ENCODE measurements at regions not wholly inside any gene's neighbourhood (a gene's known extent, or its start where the extent isn't known, plus 50 kb on each side); places are given as distances from the start of the nearest gene placed in this dataset.

GRCh38 chr5:142445266-142445665 lies 120.4 kb upstream of the SPRY4 start:
- POLR2A ChIA-PET, result interaction anchor here (0.7 kb wide), 1 partner anchor 27 kb away, joined by 3 read pairs; no protein-coding TSS in a partner anchor
- BruUV-seq (replicated peaks), result no TSS peak
- TF ChIP-seq CTCF (IDR thresholded peaks at IDR 0.05; ENCODE audit: unreplicated experiment), result no peak

GRCh38 chr5:142441616-142442015 lies 116.8 kb upstream of the SPRY4 start:
- Mint-ChIP-seq H3K36me3 (ENCODE audit: insufficient read depth, unreplicated experiment) (no peaks in the 10 kb centered on the region), H3K4me1 (ENCODE audit: insufficient read depth, unreplicated experiment) (peaks cover 10% of the 10 kb centered on the region), H3K9me3 (ENCODE audit: unreplicated experiment) (no peaks in the 10 kb centered on the region), H3K4me3 (ENCODE audit: unreplicated experiment) (no peak overlapping the region), H3K27ac (ENCODE audit: low read depth, unreplicated experiment) (no peak overlapping the region), H3K27me3 (ENCODE audit: insufficient read depth, unreplicated experiment) (no peaks in the 10 kb centered on the region)
- TF ChIP-seq CTCF (IDR thresholded peaks at IDR 0.05; ENCODE audit: unreplicated experiment), result no peak
- intact Hi-C loops (cut with micrococcal nuclease), result no loop called here
- ChIA-PET POLR2A (interaction anchor here (0.9 kb wide), 1 partner anchor 26 kb away, joined by 3 read pairs; no protein-coding TSS in a partner anchor), CTCF (no interaction called here)
- DNase-seq (ENCODE audit: unreplicated experiment), result no peak
- no TSS peak for BruUV-seq (replicated peaks)

More at GRCh38 chr5:142445266-142445665, 120.4 kb upstream of the SPRY4 start:
- peaks cover 15% of the 10 kb centered on the region for H3K9me3 Mint-ChIP-seq (ENCODE audit: unreplicated experiment)
- peaks cover 12% of the 10 kb centered on the region for H3K4me1 Mint-ChIP-seq (ENCODE audit: insufficient read depth, unreplicated experiment)
- DNase-seq (ENCODE audit: unreplicated experiment), result no peak
- H3K36me3 Mint-ChIP-seq (ENCODE audit: insufficient read depth, unreplicated experiment), result no peaks in the 10 kb centered on the region
- CTCF ChIA-PET, result no interaction called here
- H3K27ac Mint-ChIP-seq (ENCODE audit: low read depth, unreplicated experiment), result no peak overlapping the region
- intact Hi-C loops (cut with micrococcal nuclease), result no loop called here
- no peaks in the 10 kb centered on the region for H3K27me3 Mint-ChIP-seq (ENCODE audit: insufficient read depth, unreplicated experiment)
- no peak overlapping the region for H3K4me3 Mint-ChIP-seq (ENCODE audit: unreplicated experiment)

- intact Hi-C loops (cut with micrococcal nuclease), result no loop called here
- no peaks in the 10 kb centered on the region for H3K27me3 Mint-ChIP-seq (ENCODE audit: insufficient read depth, unreplicated experiment)
- no peaks in the 10 kb centered on the region for H3K9me3 Mint-ChIP-seq (ENCODE audit: unreplicated experiment)
- TF ChIP-seq CTCF (IDR thresholded peaks at IDR 0.05; ENCODE audit: unreplicated experiment), result no peak
- H3K27ac Mint-ChIP-seq (ENCODE audit: low read depth, unreplicated experiment), result no peak overlapping the region
- ChIA-PET CTCF (no interaction called here), POLR2A (interaction anchor here (0.5 to 0.7 kb wide), 2 partner anchors 47 to 56 kb away, joined by 3 read pairs; no protein-coding TSS in a partner anchor)
- no peak overlapping the region for H3K4me3 Mint-ChIP-seq (ENCODE audit: unreplicated experiment)
- DNase-seq (ENCODE audit: unreplicated experiment), result no peak
- no peaks in the 10 kb centered on the region for H3K36me3 Mint-ChIP-seq (ENCODE audit: insufficient read depth, unreplicated experiment)
- BruUV-seq (replicated peaks), result no TSS peak
- no peaks in the 10 kb centered on the region for H3K4me1 Mint-ChIP-seq (ENCODE audit: insufficient read depth, unreplicated experiment)
Measured at GRCh38 chr5:142439207-142439860, 114.5 kb upstream of the SPRY4 start.

- no peaks in the 10 kb centered on the region for H3K36me3 Mint-ChIP-seq (ENCODE audit: insufficient read depth, unreplicated experiment)
- H3K4me3 Mint-ChIP-seq (ENCODE audit: unreplicated experiment), result no peak overlapping the region
- TF ChIP-seq CTCF (IDR thresholded peaks at IDR 0.05; ENCODE audit: unreplicated experiment), result no peak
- no peaks in the 10 kb centered on the region for H3K27me3 Mint-ChIP-seq (ENCODE audit: insufficient read depth, unreplicated experiment)
- no peaks in the 10 kb centered on the region for H3K9me3 Mint-ChIP-seq (ENCODE audit: unreplicated experiment)
- no peak overlapping the region for H3K27ac Mint-ChIP-seq (ENCODE audit: low read depth, unreplicated experiment)
- POLR2A ChIA-PET, result no interaction called here
- CTCF ChIA-PET, result no interaction called here
- DNase-seq (ENCODE audit: unreplicated experiment), result no peak
- BruUV-seq (replicated peaks), result no TSS peak
- H3K4me1 Mint-ChIP-seq (ENCODE audit: insufficient read depth, unreplicated experiment), result peaks cover 6% of the 10 kb centered on the region
- intact Hi-C loops (cut with micrococcal nuclease), result no loop called here
Measured at GRCh38 chr5:142438573-142438972, 113.8 kb upstream of the SPRY4 start.
